AG09309 (cell line): ENCODE measurements at regions not wholly inside any gene's neighbourhood (a gene's known extent, or its start where the extent isn't known, plus 50 kb on each side); places are given as distances from the start of the nearest gene placed in this dataset.

Experiments
- DNase-seq: peaks from one replicate; pipeline ENCODE4 v3.0.0-alpha.2; 2010; ENCODE audit warnings: low read depth
- H3K4me3 ChIP-seq: 2 replicates; pipeline ENCODE4 v1.5.1; 2011; ENCODE audit warnings: mild to moderate bottlenecking, low read depth, low read length, moderate library complexity; ENCODE audit not compliant: control insufficient read depth
- CTCF ChIP-seq: IDR thresholded peaks from 2 replicates; pipeline ENCODE4 v1.5.1; 2011; ENCODE audit warnings: mild to moderate bottlenecking, low read depth, low read length, inconsistent platforms; ENCODE audit not compliant: insufficient read depth, control insufficient read depth; ENCODE audit errors: missing control alignments

GRCh38 chr7:45414226-45414625 is 159.9 kb upstream of the ADCY1 start:
- TF ChIP-seq CTCF, result no peak
- DNase-seq, result no peak
- H3K4me3 ChIP-seq, result no peak overlapping the region

GRCh38 chr7:45415265-45415664 is 158.9 kb upstream of the ADCY1 start:
- no peak for DNase-seq
- no peak for TF ChIP-seq CTCF
- no peak overlapping the region for H3K4me3 ChIP-seq

- H3K4me3 ChIP-seq, result no peak overlapping the region
- no peak for DNase-seq
- TF ChIP-seq CTCF, result no peak
Observed at GRCh38 chr7:45416846-45417245, 157.3 kb upstream of the ADCY1 start.

- H3K4me3 ChIP-seq, result no peak overlapping the region
- no peak for DNase-seq
- no peak for TF ChIP-seq CTCF
Observed at GRCh38 chr7:45417268-45417667, 156.9 kb upstream of the ADCY1 start.

- no peak overlapping the region for H3K4me3 ChIP-seq
- DNase-seq, result no peak
Observed at GRCh38 chr7:45417735-45418134, 156.4 kb upstream of the ADCY1 start.

GRCh38 chr7:45420843-45421495 is 153.2 kb upstream of the ADCY1 start:
- no peak for TF ChIP-seq CTCF
- no peak for DNase-seq

More at GRCh38 chr7:45417735-45418134, 156.4 kb upstream of the ADCY1 start:
- TF ChIP-seq CTCF, result no peak

More at GRCh38 chr7:45420843-45421495, 153.2 kb upstream of the ADCY1 start:
- no peak overlapping the region for H3K4me3 ChIP-seq
